PC-9 (cell line): ENCODE measurements at regions not wholly inside any gene's neighbourhood (a gene's known extent, or its start where the extent isn't known, plus 50 kb on each side); places are given as distances from the start of the nearest gene placed in this dataset.

Source experiments
- BruUV-seq: library from RNA; stranded (reverse); fragments of 400-500 nt; replicated peaks from 2 replicates; lab custom pipeline; 2021; lab: Mats Ljungman, UMichigan
- CTCF ChIA-PET: fragments of 300-600 bp; sonication (Branson Sonifier 250); formaldehyde crosslinking; loops from one replicate; lab custom pipeline; 2022; ENCODE audit warnings: antibody characterized with exemption; lab: Charles Lee
- POLR2A ChIA-PET: fragments of 300-600 bp; sonication (Branson Sonifier 250); formaldehyde crosslinking; loops from one replicate; lab custom pipeline; 2022; ENCODE audit warnings: antibody characterized with exemption; ENCODE audit not compliant: unreplicated experiment; lab: Charles Lee
- DNase-seq, 2 experiments: peaks; one replicate each; pipeline versions ENCODE4 v3.0.0 to v3.0.0-alpha.2; 2015 to 2022; ENCODE audit warnings: mixed read lengths in 1 of 2
- H2AFZ ChIP-seq: fragments of 200-600 bp; sonication (generic); 2 replicates; pipeline ENCODE4 v1.8.1; 2017; ENCODE audit warnings: antibody characterized with exemption
- H3F3A ChIP-seq: fragments of 200-600 bp; sonication (generic); 2 replicates; pipeline ENCODE4 v1.8.1; 2017; ENCODE audit warnings: antibody characterized with exemption, mild to moderate bottlenecking, low read depth; ENCODE audit not compliant: insufficient read depth
- H3K27ac ChIP-seq: fragments of 200-600 bp; sonication (generic); 2 replicates; pipeline ENCODE4 v1.6.1; 2016; ENCODE audit warnings: mixed run types
- H3K27me3 ChIP-seq: fragments of 200-600 bp; sonication (generic); 2 replicates; pipeline ENCODE4 v1.6.1; 2016; ENCODE audit warnings: low read depth, mixed run types; ENCODE audit not compliant: insufficient read depth
- H3K36me3 ChIP-seq: fragments of 200-600 bp; sonication (generic); 2 replicates; pipeline ENCODE4 v1.6.1; 2016; ENCODE audit warnings: low read depth, mixed run types
- H3K4me1 ChIP-seq: fragments of 200-600 bp; sonication (generic); replicated peaks from 2 replicates; pipeline ENCODE4 v1.6.1; 2016; ENCODE audit warnings: mixed run types; ENCODE audit not compliant: insufficient read depth
- H3K4me2 ChIP-seq: fragments of 200-600 bp; sonication (generic); 2 replicates; pipeline ENCODE4 v1.6.1; 2017; ENCODE audit warnings: mixed run types
- H3K4me3 ChIP-seq: fragments of 200-600 bp; sonication (generic); 2 replicates; pipeline ENCODE4 v1.6.1; 2016; ENCODE audit warnings: mixed run types
- H3K79me2 ChIP-seq: fragments of 200-600 bp; sonication (generic); 2 replicates; pipeline ENCODE4 v1.6.1; 2017; ENCODE audit warnings: low read depth, mixed run types
- H3K9me2 ChIP-seq: fragments of 200-600 bp; sonication (generic); 2 replicates; pipeline ENCODE4 v1.8.1; 2017; ENCODE audit warnings: mild to moderate bottlenecking; ENCODE audit not compliant: insufficient read depth
- H3K9me3 ChIP-seq: fragments of 200-600 bp; sonication (generic); 2 replicates; pipeline ENCODE4 v1.8.1; 2016; ENCODE audit warnings: low read depth; ENCODE audit not compliant: insufficient read depth
- H4K20me1 ChIP-seq: fragments of 200-600 bp; sonication (generic); 2 replicates; pipeline ENCODE4 v1.8.1; 2017; ENCODE audit not compliant: insufficient read depth
- CTCF ChIP-seq: fragments of 200-600 bp; sonication (generic); conservative IDR thresholded peaks from 2 replicates; pipeline ENCODE4 v1.6.1; 2017; ENCODE audit warnings: mixed run types, antibody characterized with exemption, mild to moderate bottlenecking, moderate library complexity
- EZH2 ChIP-seq: fragments of 200-600 bp; sonication (generic); IDR thresholded peaks from 2 replicates; pipeline ENCODE4 v1.8.0; 2017; ENCODE audit warnings: antibody characterized with exemption, low read depth
- intact Hi-C: fragments of 100-400 bp; cut with micrococcal nuclease; formaldehyde crosslinking; loops from one replicate; pipeline ENCODE4 v1.10.0; 2022; ENCODE audit not compliant: unreplicated experiment

GRCh38 chr3:170766823-170767575, 103.0 kb downstream of the RPL22L1 start:
- Histone ChIP-seq H3K4me1 (no peaks in the 10 kb centered on the region), H3K27ac (no peak overlapping the region), H3K4me3 (no peak overlapping the region), H4K20me1 (no peaks in the 10 kb centered on the region), H3K4me2 (no peak overlapping the region), H3F3A (no peaks in the 10 kb centered on the region), H3K79me2 (no peaks in the 10 kb centered on the region), H3K9me2 (no peaks in the 10 kb centered on the region), H3K27me3 (no peaks in the 10 kb centered on the region), H3K36me3 (no peaks in the 10 kb centered on the region), H2AFZ (no peak overlapping the region), H3K9me3 (no peaks in the 10 kb centered on the region)
- DNase-seq = no peak
- CTCF ChIA-PET = no interaction called here
- BruUV-seq = no TSS peak
- POLR2A ChIA-PET = no interaction called here
- intact Hi-C loops = no loop called here
- TF ChIP-seq CTCF (no peak), EZH2 (no peak)

GRCh38 chr3:170766253-170766652, 103.7 kb downstream of the RPL22L1 start:
- Histone ChIP-seq H3K27ac (no peak overlapping the region), H3F3A (no peaks in the 10 kb centered on the region), H3K36me3 (no peaks in the 10 kb centered on the region), H3K27me3 (no peaks in the 10 kb centered on the region), H3K4me3 (no peak overlapping the region), H3K4me1 (no peaks in the 10 kb centered on the region), H3K9me3 (no peaks in the 10 kb centered on the region), H3K9me2 (no peaks in the 10 kb centered on the region), H3K79me2 (no peaks in the 10 kb centered on the region), H4K20me1 (no peaks in the 10 kb centered on the region), H2AFZ (no peak overlapping the region), H3K4me2 (no peak overlapping the region)
- intact Hi-C loops = no loop called here
- TF ChIP-seq EZH2 = no peak
- TF ChIP-seq CTCF = no peak
- POLR2A ChIA-PET = no interaction called here
- no peak for DNase-seq
- BruUV-seq = no TSS peak
- CTCF ChIA-PET = no interaction called here

GRCh38 chr3:170765419-170766078, 104.4 kb downstream of the RPL22L1 start:
- no peaks in the 10 kb centered on the region for H3K79me2 ChIP-seq
- ChIA-PET POLR2A (interaction anchor here (0.6 kb wide), 1 partner anchor 104 kb away, joined by 4 read pairs; no protein-coding TSS in a partner anchor), CTCF (no interaction called here)
- no peaks in the 10 kb centered on the region for H3K36me3 ChIP-seq
- DNase-seq = no peak
- peaks cover under 1% of the 10 kb centered on the region; the same call in 1 of the 2 replicates for H3F3A ChIP-seq
- no peaks in the 10 kb centered on the region for H4K20me1 ChIP-seq
- H3K27ac ChIP-seq = no peak overlapping the region
- H3K4me3 ChIP-seq = no peak overlapping the region
- no peak for TF ChIP-seq CTCF
- no peak for TF ChIP-seq EZH2
- no peaks in the 10 kb centered on the region for H3K9me3 ChIP-seq
- no peak overlapping the region for H3K4me2 ChIP-seq
- H3K27me3 ChIP-seq = no peaks in the 10 kb centered on the region
- BruUV-seq = no TSS peak
- intact Hi-C loops = no loop called here
- 0 out of 2 replicates have a peak, but pooled peaks cover 2% of the 10 kb centered on the region for H3K4me1 ChIP-seq
- no peak overlapping the region for H2AFZ ChIP-seq
- H3K9me2 ChIP-seq = no peaks in the 10 kb centered on the region
